ENCODE measurements at regions not wholly inside any gene's neighbourhood (a gene's known extent, or its start where the extent isn't known, plus 50 kb on each side); places are given as distances from the start of the nearest gene placed in this dataset.

DNA sequence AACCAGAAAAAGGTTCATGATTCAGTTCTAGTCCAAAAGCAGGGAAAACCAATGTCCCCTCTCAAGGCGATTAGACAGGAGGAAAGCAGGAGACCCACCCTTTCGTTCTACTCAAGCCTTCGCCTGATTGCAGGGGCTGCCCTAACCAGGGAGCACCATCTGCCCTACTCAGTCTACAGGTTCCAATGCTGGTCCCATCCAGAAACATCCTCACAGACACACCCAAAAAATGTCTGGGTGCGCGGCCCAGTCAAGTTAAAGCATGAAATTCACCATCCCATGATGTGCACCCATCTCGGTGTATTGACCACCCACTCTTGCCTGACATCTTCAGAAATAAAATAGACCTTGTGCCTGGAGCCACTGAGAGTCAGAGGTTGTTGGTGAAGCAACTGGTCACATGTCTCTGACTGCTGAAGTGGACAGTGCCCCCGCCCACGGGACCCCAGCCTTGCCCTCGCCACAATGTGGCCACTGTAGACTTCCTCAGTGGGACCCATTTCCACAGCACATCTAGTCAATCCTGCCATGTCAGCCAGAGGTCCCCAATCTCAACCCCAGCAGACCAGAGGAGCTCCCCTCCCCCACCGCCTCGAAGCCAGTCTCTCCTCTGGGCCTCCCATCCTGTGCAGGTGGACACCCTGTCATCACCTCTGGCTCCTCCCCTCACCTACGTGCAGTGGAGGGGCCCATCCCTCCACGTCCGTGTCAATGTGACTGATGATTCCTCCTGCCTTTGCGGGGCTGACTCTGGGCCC is 116.3 kb upstream of the PPP2R2D start:
- 32% methylated on average over 15 of the region's 15 CpGs for WGBS (ENCODE audit: insufficient coverage, insufficient replicate concordance, low lambda C conversion rate, missing lambda C conversion rate)
- no peak overlapping the region for H3K27ac ChIP-seq (ENCODE audit: control insufficient read depth, insufficient read depth)
- H3K79me2 ChIP-seq (ENCODE audit: control insufficient read depth, insufficient read depth, low read length), result no peaks in the 10 kb centered on the region
- no peaks in the 10 kb centered on the region for H4K20me1 ChIP-seq (ENCODE audit: control insufficient read depth, insufficient read depth)
- in situ Hi-C loops (cut with MboI), result loop anchor here (5.0 kb wide), 1 partner anchor 1597 kb away; no protein-coding TSS in a partner anchor
- no peak for DNase-seq (ENCODE audit: low read depth, low spot score)
- no peak overlapping the region for H2AFZ ChIP-seq (ENCODE audit: control insufficient read depth, low read depth, low read length)
- H3K4me2 ChIP-seq (ENCODE audit: control insufficient read depth, insufficient read depth), result no peak overlapping the region
- no peaks in the 10 kb centered on the region; the same call in 2 of the 3 replicates for H3K9me3 ChIP-seq (replicated peaks; ENCODE audit: control insufficient read depth, insufficient read depth, low read length)
- CTCF ChIA-PET, result no interaction called here
- H3K36me3 ChIP-seq (ENCODE audit: control insufficient read depth in 2 of 2, insufficient read depth in 2 of 2, low read length in 1 of 2), result no peaks in the 10 kb centered on the region
- no peaks in the 10 kb centered on the region for H3K4me1 ChIP-seq (ENCODE audit: control insufficient read depth, insufficient read depth, low read length)
- no peak overlapping the region for H3K9ac ChIP-seq (ENCODE audit: control insufficient read depth, insufficient read depth, low read length)
- RAD21 ChIA-PET (ENCODE audit: unreplicated experiment), result no interaction called here
- SMC1A ChIA-PET (ENCODE audit: uncharacterized antibody, unreplicated experiment), result interaction anchor here (1.2 kb wide), 1 partner anchor 307 kb away, joined by 3 read pairs; no protein-coding TSS in a partner anchor
- no TSS peak for BruUV-seq (replicated peaks)
- no peaks in the 10 kb centered on the region for H3K27me3 ChIP-seq (replicated peaks in 1 of 2; ENCODE audit: control insufficient read depth in 2 of 2, insufficient read depth in 2 of 2, low read length in 1 of 2)
- no peak for ATAC-seq
- no peak overlapping the region for H3K4me3 ChIP-seq
- intact Hi-C loops (cut with micrococcal nuclease; ENCODE audit: unreplicated experiment), result no loop called here
- no peak for FAIRE-seq
- POLR2A ChIA-PET, result no interaction called here
- TF ChIP-seq MLLT1 (IDR thresholded peaks at IDR 0.05), result no peak
- no peak for TF ChIP-seq SMAD5 (IDR thresholded peaks at IDR 0.05; ENCODE audit: low read depth)
- no peak for TF ChIP-seq NR2C1 (IDR thresholded peaks at IDR 0.05)
- TF ChIP-seq, protein P1, sequence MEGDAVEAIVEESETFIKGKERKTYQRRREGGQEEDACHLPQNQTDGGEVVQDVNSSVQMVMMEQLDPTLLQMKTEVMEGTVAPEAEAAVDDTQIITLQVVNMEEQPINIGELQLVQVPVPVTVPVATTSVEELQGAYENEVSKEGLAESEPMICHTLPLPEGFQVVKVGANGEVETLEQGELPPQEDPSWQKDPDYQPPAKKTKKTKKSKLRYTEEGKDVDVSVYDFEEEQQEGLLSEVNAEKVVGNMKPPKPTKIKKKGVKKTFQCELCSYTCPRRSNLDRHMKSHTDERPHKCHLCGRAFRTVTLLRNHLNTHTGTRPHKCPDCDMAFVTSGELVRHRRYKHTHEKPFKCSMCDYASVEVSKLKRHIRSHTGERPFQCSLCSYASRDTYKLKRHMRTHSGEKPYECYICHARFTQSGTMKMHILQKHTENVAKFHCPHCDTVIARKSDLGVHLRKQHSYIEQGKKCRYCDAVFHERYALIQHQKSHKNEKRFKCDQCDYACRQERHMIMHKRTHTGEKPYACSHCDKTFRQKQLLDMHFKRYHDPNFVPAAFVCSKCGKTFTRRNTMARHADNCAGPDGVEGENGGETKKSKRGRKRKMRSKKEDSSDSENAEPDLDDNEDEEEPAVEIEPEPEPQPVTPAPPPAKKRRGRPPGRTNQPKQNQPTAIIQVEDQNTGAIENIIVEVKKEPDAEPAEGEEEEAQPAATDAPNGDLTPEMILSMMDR (IDR thresholded peaks at IDR 0.05 in 2 of 3, conservative IDR thresholded peaks at IDR 0.05 in 1 of 3; ENCODE audit: control insufficient read depth in 2 of 3, extremely low read depth in 1 of 3, insufficient read depth in 1 of 3, low read depth in 3 of 3, low read length in 3 of 3), result no peak
- no peak for TF ChIP-seq EGR1 (IDR thresholded peaks at IDR 0.05; ENCODE audit: borderline replicate concordance in 1 of 2, low read depth in 2 of 2, low read length in 2 of 2)
